Epithelial cell of proximal tubule (primary cell): ENCODE measurements at regions not wholly inside any gene's neighbourhood (a gene's known extent, or its start where the extent isn't known, plus 50 kb on each side); places are given as distances from the start of the nearest gene placed in this dataset.

Source experiments
- DNase-seq: peaks from one replicate; pipeline ENCODE4 v3.0.0-alpha.2; 2011; ENCODE audit warnings: low read depth
- H3K4me3 ChIP-seq: 2 replicates; pipeline ENCODE4 v1.5.1; 2011; ENCODE audit warnings: low read depth, mild to moderate bottlenecking, low read length
- TF ChIP-seq, protein P1 (sequence below): conservative IDR thresholded peaks from 2 replicates; pipeline ENCODE4 v1.5.1; 2012; ENCODE audit warnings: low read depth, mild to moderate bottlenecking, low read length

DNA sequence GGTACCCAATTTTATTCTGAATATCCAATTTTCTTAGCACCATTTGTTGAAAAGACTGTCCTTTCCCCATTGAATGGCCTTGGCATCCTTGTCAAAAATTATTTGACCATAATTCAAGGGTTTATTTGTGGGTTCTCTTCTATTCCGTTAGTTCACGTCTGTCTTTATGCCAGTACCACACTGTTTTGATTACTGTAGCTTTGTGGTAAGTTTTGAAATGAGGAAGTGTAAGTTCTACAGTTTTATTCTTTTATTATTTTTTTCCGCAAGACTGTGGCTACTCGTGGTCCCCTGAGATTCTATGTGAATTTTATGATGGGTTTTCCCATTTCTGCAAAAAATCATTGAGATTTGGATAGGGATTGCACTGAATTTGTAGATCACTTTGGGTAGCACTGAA is 402.6 kb downstream of the PLK2 start:
- no peak for DNase-seq
- no peak overlapping the region for H3K4me3 ChIP-seq
- TF ChIP-seq, protein P1, sequence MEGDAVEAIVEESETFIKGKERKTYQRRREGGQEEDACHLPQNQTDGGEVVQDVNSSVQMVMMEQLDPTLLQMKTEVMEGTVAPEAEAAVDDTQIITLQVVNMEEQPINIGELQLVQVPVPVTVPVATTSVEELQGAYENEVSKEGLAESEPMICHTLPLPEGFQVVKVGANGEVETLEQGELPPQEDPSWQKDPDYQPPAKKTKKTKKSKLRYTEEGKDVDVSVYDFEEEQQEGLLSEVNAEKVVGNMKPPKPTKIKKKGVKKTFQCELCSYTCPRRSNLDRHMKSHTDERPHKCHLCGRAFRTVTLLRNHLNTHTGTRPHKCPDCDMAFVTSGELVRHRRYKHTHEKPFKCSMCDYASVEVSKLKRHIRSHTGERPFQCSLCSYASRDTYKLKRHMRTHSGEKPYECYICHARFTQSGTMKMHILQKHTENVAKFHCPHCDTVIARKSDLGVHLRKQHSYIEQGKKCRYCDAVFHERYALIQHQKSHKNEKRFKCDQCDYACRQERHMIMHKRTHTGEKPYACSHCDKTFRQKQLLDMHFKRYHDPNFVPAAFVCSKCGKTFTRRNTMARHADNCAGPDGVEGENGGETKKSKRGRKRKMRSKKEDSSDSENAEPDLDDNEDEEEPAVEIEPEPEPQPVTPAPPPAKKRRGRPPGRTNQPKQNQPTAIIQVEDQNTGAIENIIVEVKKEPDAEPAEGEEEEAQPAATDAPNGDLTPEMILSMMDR = no peak

DNA sequence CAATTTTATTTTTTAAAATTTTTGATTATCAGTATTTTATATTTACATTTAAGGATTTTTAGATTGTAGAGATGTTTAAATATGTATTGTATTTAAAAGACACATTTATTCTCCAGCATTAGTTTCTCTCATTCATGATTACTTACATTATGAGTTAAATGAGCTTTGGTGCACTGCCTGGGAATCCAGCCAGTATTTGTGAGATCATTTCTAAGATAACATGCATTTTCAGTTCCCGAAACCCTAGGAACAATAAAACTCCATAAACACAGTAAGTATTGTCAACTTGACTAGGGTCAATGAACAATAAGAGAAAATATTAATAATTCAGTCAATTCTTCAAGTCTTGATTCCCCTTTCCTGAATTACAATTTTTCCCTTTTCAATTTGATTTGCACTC is 403.3 kb downstream of the PLK2 start:
- DNase-seq = no peak
- TF ChIP-seq, protein P1 = no peak
- H3K4me3 ChIP-seq = no peak overlapping the region

DNA sequence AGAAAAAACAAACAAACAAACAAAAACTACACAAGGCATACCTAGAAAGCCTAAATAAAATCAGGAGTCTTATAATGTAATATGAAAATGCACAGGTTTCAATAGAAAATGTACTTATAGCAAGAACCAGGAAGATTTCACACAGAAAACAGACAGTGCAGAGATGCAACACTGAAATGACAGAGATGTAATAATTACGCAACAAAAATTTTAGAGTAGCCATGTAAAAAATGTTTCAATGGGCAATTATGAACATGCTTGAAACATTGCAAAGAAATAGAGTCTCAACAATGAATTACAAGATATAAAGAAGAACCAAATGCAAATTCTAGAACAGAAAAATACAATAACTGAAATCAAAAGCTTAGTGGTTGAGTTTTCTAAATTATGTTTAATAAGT is 405.9 kb downstream of the PLK2 start:
- no peak for DNase-seq
- TF ChIP-seq, protein P1 = no peak

DNA sequence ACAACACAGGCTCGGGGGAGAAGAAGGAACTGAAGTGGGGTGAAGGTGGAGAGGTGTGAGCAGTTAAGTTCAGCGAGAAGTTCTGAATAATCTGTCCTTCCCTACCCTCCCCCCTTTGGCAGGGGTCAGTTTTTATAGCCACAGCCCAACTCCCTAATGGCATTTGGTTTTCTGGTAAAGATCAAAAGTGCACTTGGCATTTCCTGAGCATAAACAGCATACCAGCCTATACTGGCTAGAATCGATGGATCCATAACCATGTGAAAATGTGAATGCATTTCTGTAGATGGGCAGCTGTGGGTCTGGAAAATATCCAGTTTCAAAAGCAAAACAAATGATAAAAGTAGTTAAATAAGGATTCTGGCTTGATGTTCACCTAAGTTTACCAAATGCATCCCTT is 410.9 kb downstream of the PLK2 start:
- no peak overlapping the region for H3K4me3 ChIP-seq
- TF ChIP-seq, protein P1 = no peak

More for the DNA sequence above, 405.9 kb downstream of the PLK2 start:
- H3K4me3 ChIP-seq = no peak overlapping the region

DNA sequence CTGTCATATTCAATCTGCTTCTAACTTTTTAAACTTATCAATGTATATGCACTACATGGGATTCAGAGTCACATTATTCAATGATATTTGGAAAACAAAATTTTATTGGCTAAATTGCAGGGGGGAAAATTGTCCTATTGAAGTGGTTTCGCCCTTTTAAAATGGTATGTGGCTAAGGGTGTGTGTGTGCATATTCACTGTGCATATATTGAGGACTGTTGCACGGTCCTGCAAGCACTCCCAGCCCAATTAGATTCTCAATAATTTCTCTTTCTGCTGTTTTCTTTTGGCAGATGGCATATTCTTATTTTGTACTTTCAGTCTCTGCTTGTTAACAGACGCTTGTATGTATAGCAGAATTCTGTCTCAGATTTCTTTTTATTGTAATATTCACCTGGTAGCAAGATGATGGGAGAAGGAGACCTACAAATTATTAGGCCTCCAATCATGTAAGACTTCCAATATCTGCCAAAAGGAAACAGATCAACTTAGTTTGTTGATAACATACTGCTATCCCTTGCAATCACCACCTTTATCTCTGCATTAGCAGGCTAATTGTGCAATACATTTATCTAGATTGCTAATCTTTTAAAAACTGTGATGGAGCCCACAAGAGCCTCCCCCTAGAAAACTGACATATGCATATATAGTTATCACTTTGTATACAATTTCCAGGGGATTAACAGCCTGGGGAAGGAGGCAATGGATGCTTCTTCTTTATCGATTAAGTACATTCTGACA is 411.5 kb downstream of the PLK2 start:
- DNase-seq = no peak
- H3K4me3 ChIP-seq = no peak overlapping the region
- TF ChIP-seq, protein P1 = no peak

More for the DNA sequence above, 410.9 kb downstream of the PLK2 start:
- DNase-seq = no peak

DNA sequence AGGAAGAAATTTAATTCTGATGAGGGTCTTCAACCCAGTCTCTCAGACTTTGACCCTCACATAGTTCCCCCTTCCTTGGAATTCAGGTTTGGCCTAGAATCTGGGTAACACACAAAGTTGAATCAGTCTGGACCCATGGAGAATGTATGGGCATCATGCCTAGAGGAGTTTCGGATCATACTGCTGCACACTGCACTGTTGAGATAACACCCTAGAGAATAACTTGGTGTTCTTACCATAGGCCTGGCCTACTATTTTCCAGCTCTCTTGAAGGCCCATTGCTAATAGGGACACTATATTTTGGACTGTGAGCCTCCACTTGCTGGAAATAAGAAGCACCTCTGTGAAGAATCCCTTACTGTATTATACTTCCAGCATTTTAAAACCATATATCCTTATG is 413.5 kb downstream of the PLK2 start:
- H3K4me3 ChIP-seq = no peak overlapping the region
- TF ChIP-seq, protein P1 = no peak

DNA sequence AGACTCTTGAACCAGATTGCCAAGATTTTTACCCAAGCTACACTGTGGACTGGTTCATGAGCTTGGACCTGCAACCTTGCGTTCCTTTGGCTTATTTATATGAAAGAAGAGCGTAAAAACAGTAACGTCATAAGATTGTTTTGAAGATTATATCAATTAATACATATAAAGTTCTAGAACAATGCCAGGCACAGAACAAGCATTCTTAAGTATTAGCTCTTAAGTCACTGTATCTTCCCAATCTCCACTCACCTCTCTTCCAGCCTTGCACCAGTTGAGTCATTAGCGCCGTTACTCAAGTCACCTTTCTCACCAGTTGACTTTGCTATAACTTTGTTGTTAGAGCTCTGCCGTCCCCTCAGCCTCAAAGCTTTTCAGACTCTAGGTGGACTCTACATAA is 415.7 kb downstream of the PLK2 start:
- TF ChIP-seq, protein P1 = no peak
- H3K4me3 ChIP-seq = no peak overlapping the region
- no peak for DNase-seq

More for the DNA sequence above, 413.5 kb downstream of the PLK2 start:
- no peak for DNase-seq
